HG03520 (cell line): ENCODE measurements at regions not wholly inside any gene's neighbourhood (a gene's known extent, or its start where the extent isn't known, plus 50 kb on each side); places are given as distances from the start of the nearest gene placed in this dataset.

Experiments used
- ATAC-seq: cut with Tn5 transposase; IDR thresholded peaks from one replicate; pipeline ENCODE4 v1.9.1; 2021; ENCODE audit warnings: mild to moderate bottlenecking, moderate library complexity; ENCODE audit not compliant: unreplicated experiment

DNA sequence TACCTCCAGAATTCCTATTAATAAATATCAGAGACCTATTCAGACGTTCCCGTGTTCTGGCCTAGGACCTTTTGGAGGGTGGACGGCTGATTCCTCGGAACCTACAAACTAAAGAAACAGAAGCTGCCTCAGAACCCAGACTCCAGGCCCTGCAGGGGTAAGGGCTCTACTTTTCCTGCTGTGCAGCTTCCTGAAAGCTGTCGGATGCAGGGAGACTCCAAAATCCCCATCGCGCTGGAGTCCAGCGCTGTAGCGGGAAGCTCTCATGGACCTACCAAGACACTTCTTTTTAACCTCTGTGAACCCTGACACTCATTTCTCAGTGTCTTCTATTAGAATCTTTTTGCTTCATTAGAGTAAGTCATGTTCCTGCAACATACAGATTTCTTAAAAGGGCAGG lies 244.5 kb upstream of the PITRM1 start:
- ATAC-seq: no peak

DNA sequence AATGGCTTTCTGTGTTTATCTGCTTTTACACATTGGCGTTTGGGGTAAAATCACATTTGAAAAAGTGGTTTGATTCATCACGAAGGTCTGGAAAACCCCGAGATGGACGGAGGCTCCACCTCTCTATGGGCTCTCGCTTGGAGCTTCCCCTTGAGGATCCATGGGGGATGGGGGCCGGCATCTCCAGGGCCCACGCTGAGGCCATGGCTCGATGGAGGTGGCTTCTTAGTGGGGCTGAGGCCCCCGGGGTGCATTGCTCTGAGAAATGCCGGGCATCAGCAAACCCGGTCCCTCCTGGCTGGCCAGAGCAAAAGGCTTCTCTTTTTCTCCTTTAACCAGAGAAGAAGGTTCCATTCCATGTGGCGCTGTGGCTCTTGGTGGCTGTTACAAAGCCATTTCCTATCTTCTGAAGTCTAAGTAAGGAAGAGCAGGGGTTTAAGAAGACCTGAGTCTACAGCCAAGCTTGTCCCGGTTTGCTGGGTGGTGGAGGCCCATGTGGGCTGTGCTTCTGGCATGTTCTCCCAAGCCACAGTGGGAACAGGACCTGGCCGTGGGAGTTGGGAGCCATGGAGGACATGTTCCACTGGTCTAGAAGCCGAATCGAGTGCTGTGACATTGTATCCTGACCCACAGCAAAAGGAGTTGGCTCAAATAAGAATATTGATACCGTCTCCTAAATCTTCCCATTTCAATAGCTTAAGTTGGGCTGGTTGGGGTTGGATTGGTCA lies 243.5 kb upstream of the PITRM1 start:
- no peak for ATAC-seq

DNA sequence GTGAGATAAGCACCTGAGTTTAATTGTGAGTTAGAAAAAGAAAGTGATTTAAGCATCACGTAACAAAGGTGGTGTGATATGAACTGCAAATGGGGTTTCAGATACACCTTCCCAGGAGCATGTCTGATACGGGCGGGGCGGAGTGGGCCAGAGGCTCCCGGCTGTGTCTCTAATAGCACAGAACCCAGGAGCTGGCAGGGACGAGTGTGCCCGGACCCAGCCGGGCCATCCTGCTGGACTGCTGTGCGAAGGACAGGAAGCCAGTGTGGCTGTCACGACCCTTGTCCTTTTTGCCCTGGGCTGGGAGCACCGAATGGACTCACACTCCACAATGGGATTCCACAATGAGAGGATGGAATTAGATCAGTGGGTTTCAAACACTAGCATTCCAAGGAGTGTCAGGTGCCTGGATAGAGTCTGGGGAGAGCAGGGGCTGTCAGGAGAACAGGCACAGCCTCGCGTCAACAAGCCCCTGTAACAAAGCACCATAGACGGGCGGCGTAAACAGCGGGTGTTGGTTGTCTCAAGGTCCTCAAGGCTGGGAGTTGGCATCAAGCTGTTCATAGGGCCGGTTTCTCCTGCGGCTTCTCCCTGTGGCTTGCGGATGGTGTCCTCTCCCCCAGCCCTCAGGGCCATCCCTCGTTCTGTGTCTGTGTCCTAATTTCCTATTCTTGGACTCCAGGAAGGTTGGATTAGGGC lies 242.6 kb upstream of the PITRM1 start:
- no peak for ATAC-seq

DNA sequence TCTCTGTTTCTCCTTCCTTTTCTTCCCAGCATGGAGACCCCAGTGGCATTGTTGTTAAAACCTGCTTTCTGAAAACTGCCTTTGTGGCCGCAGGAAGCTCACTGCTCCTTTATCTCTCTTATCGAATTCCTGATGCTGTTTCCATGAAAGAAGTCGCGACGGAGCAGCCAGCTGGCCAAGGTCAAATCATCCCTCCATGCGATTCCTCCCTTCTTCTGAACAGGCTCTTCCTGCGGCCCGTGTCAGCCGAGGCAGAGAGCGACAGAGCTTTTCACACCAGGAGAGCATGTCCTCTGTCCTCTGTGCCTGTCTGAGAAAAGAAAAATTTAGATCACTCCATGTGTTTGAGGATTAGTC lies 242.1 kb upstream of the PITRM1 start:
- no peak for ATAC-seq

DNA sequence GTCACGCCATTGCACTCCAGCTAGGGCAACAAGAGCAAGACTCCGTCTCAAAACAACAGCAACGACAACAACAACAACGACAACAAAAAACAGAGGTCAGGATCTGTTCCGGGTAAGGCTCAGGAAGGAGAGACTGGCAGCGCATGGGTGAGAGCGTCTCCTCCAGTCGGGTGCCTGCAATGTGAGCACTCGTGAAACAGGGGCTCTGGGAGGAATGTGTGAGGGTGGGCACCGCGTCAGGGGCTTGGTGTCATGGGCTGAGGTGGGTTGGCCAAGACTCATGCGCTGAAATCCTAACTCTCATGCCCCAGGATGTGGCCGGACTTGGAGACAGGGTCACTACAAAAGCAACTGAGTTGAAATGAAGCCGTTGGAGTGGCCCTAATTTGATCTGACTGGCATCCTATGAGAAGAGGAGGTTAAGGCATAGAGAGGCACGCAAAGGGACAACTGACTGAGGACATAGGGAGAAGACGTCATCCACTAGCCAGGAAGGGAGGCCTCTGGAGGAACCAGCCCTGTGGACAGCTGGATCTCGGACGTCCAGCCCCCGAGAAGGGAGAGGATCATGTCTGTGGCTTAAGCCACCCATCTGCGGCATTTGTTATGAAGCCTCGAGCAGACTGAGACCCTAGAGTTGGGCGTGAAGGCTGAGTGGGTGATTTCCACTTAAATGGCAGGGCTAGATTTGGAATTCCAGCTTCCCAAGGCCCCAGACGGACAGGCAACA lies 241.5 kb upstream of the PITRM1 start:
- ATAC-seq: no peak

DNA sequence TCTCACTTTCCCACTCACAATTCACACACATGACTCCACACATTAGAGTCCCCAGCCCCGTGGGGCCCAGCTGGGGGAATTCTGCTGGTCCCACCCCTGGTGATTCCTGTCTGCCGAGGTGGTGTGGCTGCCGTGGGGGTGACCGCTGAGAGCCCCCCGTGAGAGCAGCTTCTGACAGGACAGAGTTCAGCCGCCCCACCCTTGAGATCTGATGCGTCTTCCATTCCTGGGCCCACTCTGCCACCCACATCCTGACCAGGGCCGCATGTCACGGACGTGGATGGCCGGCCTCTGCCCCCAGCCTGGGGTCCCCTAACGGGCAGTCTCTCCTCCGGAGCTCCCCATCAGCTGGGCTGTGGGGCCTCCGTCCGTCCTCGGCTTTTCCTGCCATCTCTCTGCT lies 240.1 kb upstream of the PITRM1 start:
- no peak for ATAC-seq

DNA sequence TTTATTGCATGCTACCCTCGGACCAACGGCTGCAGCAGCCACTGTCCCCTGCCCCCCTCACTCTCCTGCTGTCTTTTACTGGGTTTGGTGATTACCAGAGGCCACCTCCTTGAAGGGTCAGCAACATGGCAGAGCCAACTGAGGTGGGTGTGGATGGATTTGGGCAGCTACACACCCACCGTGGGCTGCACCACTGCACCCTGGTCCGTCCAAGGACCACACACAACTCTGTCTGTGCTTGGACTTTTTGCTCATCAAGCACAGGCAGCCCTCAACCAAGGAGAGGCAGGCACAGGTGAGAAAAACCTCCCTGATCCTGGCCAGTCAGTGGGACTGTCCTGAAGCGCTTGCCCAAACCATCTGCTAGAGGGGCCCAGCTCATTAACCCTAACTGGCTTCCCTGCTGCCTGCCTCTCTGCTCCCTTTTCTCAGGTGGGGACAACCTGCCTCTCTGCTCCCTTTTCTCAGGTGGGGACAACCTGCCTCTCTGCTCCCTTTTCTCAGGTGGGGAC lies 239.5 kb upstream of the PITRM1 start:
- ATAC-seq: no peak

DNA sequence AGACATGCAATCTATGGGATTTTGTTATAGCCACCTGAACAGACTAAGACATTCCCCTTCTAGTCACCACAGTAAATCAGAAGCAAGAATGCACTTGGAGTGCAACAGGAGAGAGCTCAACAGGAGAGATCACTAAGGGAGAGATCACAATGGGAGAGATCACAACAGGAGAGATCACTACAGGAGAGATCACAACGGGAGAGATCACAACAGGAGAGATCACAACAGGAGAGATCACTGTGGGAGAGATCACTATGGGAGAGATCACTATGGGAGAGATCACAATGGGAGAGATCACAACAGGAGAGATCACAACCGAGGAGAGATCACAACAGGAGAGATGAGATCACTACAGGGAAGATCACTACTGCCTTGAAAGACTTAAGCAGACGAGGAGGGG lies 238.5 kb upstream of the PITRM1 start:
- ATAC-seq: no peak

DNA sequence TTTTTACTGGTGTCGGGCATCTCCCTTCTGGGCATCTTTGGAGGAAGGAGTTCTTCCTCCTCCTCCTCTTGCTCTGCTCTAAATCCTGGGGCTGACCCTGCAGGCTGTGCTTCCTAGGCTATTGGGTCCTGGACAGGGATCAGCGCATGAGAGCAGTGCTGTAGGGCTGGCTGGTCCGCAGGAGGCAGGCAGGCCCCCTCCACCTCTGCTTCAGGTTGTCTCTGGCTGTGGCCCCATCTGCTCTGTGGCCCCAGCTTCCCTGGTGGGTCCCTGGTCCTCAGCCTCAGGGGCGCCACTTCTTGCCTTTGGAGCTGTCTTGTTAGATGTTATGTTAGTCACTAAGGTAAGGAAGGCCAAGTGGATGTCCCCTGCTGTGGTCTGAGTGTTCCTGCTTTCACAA lies 237.3 kb upstream of the PITRM1 start:
- no peak for ATAC-seq

DNA sequence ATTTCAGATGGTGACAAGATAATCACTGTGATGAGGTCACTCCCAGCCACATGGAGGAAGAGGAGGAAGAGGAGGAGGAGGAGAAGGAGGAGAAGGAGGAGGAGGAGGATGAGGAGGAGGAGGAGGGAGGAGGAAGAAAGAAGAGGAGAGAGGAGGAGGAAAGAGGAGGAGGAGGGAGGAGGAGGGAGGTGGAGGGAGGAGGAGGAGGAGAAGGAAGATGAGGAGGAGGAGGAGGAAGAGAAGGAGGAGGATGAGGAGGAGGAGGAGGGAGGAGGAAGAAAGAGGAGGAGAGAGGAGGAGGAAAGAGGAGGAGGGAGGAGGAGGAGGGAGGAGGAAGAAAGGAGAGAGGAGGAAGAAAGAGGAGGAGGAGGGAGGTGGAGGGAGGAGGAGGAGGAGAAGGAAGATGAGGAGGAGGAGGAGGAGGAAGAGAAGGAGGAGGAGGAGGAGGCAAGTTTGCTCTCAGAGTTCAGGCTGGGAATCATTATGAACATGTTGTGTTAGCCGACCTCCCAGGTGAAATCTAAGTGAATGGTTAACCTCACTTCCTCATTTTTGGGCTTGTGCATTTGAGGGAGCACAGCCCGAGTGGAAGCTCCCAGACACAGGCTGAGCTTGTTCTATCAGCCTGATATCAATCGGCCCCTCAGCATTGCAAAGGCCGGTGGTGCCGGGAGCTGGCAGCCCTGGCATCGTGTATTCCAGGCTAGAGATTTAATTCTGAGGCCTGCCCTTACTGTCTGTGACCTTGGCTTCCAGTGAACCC lies 236.2 kb upstream of the PITRM1 start:
- no peak for ATAC-seq

DNA sequence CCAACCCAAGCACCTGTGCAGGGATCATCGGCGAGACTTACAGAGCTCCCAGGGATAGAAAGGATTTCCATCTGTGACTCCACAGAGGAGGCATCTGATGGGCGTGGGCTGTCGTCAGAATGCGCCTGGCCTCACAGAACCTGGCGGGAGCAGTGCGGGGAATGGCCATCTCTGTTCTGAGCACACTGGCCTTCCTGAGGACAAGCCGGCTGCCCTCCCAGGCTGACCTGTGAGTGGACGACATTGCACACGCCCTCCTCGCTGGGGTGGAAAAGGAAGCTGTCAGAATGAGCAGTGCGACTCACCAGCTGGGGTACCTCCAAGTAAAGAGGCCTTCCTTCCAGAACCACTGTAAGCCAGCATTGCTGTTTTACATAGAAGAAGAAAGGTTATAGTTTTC lies 234.6 kb upstream of the PITRM1 start:
- ATAC-seq: no peak

DNA sequence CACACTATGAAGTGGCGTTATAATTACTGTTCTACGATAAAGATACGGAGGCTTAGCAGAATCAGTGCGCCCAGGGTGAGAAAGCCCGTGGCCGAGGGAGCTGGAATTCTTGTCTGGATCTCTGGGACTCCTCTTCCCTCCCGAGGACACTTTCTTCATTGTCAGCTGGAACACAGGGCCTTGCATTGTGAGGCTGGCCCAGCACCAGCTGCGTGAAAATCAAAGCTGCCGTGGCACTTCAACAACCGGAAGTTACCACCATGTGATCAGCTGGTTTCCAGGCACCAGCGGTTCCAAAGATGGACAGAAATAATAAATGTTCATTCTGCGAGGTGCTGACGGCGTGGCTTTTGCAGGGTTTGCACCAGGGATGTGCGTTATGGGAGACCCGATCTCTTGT lies 234.0 kb upstream of the PITRM1 start:
- no peak for ATAC-seq

DNA sequence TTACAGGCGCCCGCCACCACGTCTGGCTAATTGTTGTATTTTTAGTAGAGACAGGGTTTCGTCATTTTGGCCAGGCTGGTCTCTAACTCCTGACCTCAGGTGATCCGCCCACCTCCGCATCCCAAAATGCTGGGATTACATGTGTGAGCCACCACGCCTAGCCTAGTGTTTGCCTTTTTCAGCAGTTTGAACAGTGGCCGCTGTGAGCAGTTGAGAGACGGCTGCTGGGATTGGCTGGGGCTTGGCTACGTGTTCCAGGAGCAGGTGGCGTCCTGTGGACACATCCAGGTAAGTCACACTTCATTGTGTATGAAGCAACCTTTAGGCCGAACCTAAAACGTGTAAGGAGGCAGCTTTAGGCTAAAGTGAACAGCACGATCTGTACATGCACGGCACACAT lies 231.8 kb upstream of the PITRM1 start:
- ATAC-seq: no peak

DNA sequence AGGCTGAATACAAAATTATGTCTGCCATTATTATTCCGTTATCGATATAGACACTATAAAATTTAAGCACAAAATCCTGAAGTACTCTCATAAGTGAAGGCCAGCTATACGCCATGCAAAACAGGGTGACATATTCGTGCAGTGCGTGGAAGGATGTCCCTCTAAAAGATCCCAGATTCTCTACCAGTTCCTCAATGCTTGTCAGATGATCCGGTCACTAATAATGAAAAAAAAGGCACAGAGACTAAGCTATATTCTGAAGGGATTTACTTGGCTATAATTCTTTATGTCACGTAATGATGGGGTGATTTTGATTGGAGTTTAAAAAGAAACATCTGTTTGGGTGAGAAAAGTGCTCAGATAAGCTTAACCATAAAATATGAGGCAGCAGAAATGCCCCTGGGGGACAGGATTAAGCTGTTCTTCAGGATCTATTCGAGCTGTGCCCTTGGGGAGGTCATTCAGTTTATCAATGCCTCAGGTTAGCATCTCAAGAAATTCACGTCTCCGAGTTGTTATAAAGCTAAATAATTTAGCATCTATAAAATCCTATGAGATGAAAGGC lies 229.7 kb upstream of the PITRM1 start:
- ATAC-seq: no peak

DNA sequence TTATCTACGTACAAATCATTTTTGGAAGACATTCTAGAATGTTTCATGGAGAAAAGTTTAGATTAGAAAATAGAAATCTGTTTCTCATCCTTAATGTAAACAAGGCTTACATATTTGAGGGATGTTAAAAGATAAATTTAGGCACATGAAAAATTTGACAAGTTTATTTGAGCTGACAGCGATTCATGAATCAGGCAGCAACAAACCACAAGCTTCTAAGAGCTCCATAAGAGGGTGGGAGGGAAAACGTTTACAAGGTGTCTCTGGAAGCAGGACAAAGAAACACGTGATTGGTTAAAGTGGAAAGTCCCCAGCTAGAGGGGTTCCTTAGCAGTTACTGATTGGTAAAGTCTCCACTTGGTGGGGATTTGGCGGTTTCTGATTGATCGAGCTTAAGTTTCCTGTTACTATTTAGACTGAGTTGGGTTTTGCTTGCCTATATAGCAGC lies 228.9 kb upstream of the PITRM1 start:
- ATAC-seq: no peak

DNA sequence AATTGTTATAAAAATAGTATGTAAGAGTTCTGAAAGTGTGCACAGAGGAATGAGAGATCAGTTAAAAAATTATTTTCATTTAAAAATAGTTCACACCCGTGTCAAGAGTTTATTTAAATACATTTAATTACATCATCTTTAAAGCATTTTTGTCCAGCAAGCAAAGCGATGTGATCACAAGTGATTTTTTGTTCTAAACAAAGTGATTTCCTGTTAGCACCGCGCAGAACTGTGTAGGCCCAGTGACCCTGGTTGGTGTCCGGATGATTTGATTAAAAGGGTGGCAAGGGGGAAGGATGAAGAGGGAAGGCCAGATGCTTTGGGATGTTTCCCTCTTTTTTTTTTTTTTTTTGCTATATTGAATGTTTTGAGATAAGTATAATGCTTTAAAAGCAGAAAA lies 227.8 kb upstream of the PITRM1 start:
- ATAC-seq: no peak

DNA sequence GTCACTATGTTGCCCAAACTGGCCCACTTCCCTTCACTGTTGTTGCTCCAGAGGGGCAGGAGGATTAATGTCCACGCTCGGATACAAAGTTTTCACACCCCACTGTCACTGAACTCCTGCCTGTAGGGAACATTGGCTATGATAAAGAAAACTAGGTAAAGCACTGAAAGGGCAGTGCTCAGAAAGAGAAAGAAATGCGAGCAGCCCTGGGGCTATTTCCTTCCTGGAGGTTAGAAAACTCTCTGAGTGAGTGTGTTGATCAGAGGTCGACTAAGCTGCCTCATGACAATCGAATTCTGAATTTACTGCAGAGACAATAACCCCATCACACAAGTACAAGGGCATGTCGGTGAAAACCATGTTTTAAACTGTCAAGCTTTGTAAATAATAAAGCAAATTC lies 227.2 kb upstream of the PITRM1 start:
- ATAC-seq: no peak

DNA sequence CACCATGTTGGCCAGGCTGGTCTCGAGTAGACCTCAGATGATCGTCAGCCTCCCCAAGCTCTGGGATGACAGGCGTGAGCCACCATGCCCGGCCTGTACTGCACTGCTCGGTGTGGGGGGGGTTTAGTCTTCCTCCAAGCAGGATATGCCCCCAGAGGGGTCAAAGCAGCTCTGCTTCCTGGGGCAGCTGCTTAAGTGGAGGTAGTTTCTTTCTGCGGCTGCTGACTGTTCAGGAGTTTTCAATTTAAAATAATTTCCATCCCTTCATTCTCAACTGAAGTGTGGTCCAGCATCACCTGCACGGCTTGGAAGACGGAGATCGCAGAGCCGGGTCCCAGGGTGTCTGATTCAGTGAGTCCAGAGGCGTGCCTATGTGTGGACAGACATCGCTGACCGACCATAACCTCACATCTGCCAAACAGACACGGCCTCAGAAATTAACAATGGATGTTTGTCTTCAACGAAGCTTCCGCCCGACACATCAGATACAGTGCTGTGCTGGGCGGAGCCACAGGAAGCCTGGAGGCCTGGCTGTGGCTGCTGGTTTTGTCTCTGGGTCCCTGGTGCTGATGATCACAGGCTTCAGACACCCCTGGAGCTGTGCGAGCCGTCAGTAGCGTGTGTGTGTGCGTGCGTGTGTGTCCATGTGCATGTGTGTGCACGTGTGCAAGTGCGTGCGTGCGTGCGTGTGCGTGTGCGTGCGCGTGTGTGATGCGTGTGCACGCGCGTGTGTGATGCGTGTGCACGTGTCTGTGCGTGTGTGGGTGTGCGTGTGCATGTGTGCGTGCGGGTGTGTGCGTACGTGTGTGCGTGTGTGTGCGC lies 226.5 kb upstream of the PITRM1 start:
- no peak for ATAC-seq

DNA sequence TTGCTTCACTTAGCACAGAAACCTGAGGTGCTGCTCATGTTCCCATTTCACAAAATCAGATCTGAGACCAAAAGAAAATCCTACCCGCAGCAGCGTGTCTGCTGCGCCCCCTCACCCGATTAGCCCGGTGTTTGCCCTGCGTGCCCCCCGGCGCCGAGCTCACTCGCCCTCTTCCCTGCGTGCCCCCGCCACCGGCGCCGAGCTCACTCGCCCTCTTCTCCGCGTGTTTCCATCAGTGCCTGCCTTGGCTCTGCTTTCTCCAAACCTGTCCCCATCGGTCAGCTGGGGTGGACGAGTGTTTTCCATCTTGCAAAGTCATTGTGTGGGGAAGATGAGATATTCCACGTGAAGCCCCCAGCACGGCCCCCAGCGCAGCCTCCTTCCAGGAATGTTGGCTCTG lies 225.3 kb upstream of the PITRM1 start:
- ATAC-seq: no peak

DNA sequence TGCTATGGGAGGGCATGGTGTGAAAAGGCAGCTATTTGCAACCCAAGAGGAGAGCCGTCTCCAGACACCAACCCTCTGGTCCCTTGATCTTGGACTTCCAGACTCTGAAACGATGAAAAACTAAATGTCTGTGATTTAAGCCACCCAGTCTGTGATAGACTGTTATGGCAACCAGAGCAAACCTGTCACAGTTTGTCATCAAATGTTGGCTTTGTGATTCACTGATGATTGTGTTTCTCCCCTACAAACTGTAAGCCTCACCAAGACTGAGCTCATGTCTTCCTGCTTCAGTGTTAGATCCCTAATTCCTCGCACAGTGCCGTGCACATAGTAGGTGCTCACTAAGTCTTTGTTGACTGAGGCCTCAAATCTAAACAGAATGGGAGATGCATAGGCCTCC lies 224.6 kb upstream of the PITRM1 start:
- ATAC-seq: no peak
